Upper lobe of right lung (tissue), 1 donor: ENCODE measurements at regions not wholly inside any gene's neighbourhood (a gene's known extent, or its start where the extent isn't known, plus 50 kb on each side); places are given as distances from the start of the nearest gene placed in this dataset.

Experiments
- ATAC-seq: fragments of 200-7000 bp; cut with Tn5 transposase; one replicate; pipeline ENCODE4 v1.9.1; 2020; ENCODE audit warnings: mild to moderate bottlenecking, moderate library complexity
- DNase-seq: peaks from one replicate; pipeline ENCODE4 v3.0.0-alpha.2; 2020
- H3K27ac ChIP-seq: fragments of 200-600 bp; one replicate; pipeline ENCODE4 v1.8.0; 2022
- H3K27me3 ChIP-seq: fragments of 200-600 bp; one replicate; pipeline ENCODE4 v1.8.0; 2022; ENCODE audit warnings: mild to moderate bottlenecking
- H3K36me3 ChIP-seq: fragments of 200-600 bp; one replicate; pipeline ENCODE4 v1.8.0; 2022
- H3K4me1 ChIP-seq: fragments of 200-600 bp; one replicate; pipeline ENCODE4 v1.8.0; 2022
- H3K4me3 ChIP-seq: fragments of 200-600 bp; one replicate; pipeline ENCODE4 v1.8.0; 2022; ENCODE audit warnings: mild to moderate bottlenecking
- H3K9me3 ChIP-seq: fragments of 200-600 bp; one replicate; pipeline ENCODE4 v1.8.0; 2022
- intact Hi-C: fragments of 100-400 bp; cut with DNase I; formaldehyde crosslinking; loops from one replicate; pipeline ENCODE4 v1.11.0; 2022
- TF ChIP-seq, protein P1 (sequence below): fragments of 200-600 bp; IDR thresholded peaks from one replicate; pipeline ENCODE4 v1.8.0; 2022; ENCODE audit warnings: antibody characterized with exemption
- donor health status: DM: no; HTN: yes; CAD: no; lungs with severe emphysema.

- peak; percentile 52 for ATAC-seq
- DNase-seq: no peak
- Histone ChIP-seq H3K27me3 (no peaks in the 10 kb centered on the region), H3K4me1 (no peaks in the 10 kb centered on the region), H3K4me3 (no peak overlapping the region), H3K36me3 (no peaks in the 10 kb centered on the region), H3K9me3 (no peaks in the 10 kb centered on the region), H3K27ac (no peak overlapping the region)
- intact Hi-C loops: no loop called here
- TF ChIP-seq, protein P1, sequence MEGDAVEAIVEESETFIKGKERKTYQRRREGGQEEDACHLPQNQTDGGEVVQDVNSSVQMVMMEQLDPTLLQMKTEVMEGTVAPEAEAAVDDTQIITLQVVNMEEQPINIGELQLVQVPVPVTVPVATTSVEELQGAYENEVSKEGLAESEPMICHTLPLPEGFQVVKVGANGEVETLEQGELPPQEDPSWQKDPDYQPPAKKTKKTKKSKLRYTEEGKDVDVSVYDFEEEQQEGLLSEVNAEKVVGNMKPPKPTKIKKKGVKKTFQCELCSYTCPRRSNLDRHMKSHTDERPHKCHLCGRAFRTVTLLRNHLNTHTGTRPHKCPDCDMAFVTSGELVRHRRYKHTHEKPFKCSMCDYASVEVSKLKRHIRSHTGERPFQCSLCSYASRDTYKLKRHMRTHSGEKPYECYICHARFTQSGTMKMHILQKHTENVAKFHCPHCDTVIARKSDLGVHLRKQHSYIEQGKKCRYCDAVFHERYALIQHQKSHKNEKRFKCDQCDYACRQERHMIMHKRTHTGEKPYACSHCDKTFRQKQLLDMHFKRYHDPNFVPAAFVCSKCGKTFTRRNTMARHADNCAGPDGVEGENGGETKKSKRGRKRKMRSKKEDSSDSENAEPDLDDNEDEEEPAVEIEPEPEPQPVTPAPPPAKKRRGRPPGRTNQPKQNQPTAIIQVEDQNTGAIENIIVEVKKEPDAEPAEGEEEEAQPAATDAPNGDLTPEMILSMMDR: no peak
Observed at GRCh38 chr20:58102261-58102660, 126.2 kb downstream of the ANKRD60 start.

DNA sequence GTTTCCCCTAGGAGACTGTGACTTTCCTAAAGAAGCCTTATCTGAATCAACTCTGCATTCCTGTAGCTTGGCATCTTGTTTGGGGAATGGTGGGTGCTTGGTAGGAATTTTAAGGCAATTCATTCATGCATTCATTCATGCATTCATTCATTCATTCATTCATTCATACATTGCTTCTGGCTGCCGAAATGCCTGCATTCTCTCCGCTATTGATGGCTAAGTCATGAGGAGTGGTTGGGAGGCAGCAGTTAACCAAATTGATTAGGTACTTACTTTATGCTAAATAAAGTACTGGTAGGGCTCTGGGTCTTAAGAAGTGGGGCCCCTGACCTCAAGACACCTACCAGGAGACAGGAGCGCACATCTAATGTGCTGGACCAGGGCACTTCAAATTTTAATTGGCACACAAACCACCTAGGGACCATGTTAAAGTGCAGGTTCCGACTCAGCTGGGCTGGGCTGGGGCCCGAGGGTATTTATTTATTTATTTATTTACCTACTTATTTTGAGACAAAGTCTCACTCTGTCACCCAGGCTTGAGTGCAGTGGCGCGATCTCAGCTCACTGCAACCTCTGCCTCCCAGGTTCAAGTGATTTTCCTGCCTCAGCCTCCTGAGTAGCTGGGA lies 127.6 kb downstream of the ANKRD60 start:
- no peak for DNase-seq
- Histone ChIP-seq H3K9me3 (no peaks in the 10 kb centered on the region), H3K4me3 (no peak overlapping the region), H3K36me3 (no peaks in the 10 kb centered on the region), H3K27me3 (no peaks in the 10 kb centered on the region), H3K4me1 (no peaks in the 10 kb centered on the region), H3K27ac (no peak overlapping the region)
- ATAC-seq: no peak
- intact Hi-C loops: no loop called here
- TF ChIP-seq, protein P1: no peak

- ATAC-seq (no peak), DNase-seq (no peak)
- no peak overlapping the region for H3K27ac ChIP-seq
- H3K4me3 ChIP-seq: no peak overlapping the region
- intact Hi-C loops: no loop called here
- no peaks in the 10 kb centered on the region for H3K4me1 ChIP-seq
- no peaks in the 10 kb centered on the region for H3K36me3 ChIP-seq
- TF ChIP-seq, protein P1: no peak
- H3K9me3 ChIP-seq: no peaks in the 10 kb centered on the region
- no peaks in the 10 kb centered on the region for H3K27me3 ChIP-seq
Observed at GRCh38 chr20:58099956-58100730, 128.3 kb downstream of the ANKRD60 start.

DNA sequence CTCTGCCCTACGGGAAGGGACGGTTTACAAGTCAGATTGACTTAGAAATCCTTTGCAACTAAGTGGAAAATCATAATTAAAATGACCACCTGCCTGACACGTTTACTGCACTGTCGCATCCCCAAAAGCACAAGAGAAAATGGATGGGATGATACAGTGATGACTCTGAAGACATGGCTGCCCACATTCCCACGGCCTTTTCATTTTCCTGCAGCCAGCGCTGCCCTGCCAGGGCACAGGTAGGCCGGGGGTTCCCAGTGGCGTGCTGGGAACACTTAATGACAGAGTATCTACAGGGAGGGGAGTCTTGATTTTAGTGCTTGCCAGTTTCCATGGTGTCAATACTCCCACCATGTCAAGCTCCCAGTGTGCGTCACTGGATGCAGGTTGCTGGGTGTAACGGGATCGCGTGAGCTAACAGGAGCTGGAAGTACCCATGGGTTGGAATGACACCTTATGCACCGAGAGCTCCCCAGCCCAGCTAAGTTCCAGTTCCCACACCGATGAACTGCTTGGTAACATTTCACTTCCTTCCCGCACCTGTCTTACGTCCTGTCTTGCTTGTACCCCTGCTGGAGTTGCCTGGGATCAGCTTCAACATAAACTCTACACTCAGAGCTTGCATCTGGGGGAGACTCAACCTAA lies 129.0 kb downstream of the ANKRD60 start:
- TF ChIP-seq, protein P1: no peak
- Histone ChIP-seq H3K36me3 (no peaks in the 10 kb centered on the region), H3K27me3 (no peaks in the 10 kb centered on the region), H3K4me1 (no peaks in the 10 kb centered on the region), H3K27ac (no peak overlapping the region), H3K4me3 (no peak overlapping the region), H3K9me3 (no peaks in the 10 kb centered on the region)
- DNase-seq (no peak), ATAC-seq (no peak)
- intact Hi-C loops: no loop called here

DNA sequence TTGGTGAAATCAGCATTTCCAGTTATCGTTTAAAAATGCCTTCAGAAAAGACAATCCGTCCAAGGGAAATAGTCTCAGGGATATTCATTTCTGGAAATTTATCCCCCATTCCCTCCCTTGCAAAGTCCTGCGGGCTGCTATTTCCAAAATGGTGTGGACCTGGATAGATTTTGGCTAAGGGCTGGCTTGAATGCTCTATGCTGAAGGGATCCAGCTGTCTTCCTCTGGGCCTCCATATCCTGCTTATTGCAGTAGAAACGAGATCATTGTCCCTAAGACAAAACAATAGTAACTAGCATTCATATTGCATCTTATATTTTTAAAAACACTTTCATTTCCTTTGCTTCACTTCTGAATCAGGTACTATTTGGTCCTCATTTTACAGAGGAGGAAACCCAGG lies 129.9 kb downstream of the ANKRD60 start:
- ATAC-seq: no peak
- H3K36me3 ChIP-seq: no peaks in the 10 kb centered on the region
- H3K27me3 ChIP-seq: no peaks in the 10 kb centered on the region
- DNase-seq: no peak
- no peaks in the 10 kb centered on the region for H3K9me3 ChIP-seq
- no peak overlapping the region for H3K4me3 ChIP-seq
- no peak overlapping the region for H3K27ac ChIP-seq
- H3K4me1 ChIP-seq: no peaks in the 10 kb centered on the region
- intact Hi-C loops: no loop called here
- TF ChIP-seq, protein P1: no peak
